Activated CD4-positive, CD25-positive, alpha-beta regulatory T cell treated with anti-CD3 and anti-CD28 coated beads, Interleukin-2, amount 50 U/mL, for 24 hours (primary cell): ENCODE measurements at regions not wholly inside any gene's neighbourhood (a gene's known extent, or its start where the extent isn't known, plus 50 kb on each side); places are given as distances from the start of the nearest gene placed in this dataset.
"Not testable (repeated sequence)": the region's sequence is repeated elsewhere in the genome, so short reads cannot be mapped to it uniquely, and the experiment has no call there.

Experiments
- ATAC-seq, 2 donors: fragments of 150-1000 bp; cut with Tn5 transposase; one replicate each; pipeline ENCODE4 v1.10.0; 2021; ENCODE audit warnings: mild to moderate bottlenecking in 1 of 2, moderate library complexity in 1 of 2

DNA sequence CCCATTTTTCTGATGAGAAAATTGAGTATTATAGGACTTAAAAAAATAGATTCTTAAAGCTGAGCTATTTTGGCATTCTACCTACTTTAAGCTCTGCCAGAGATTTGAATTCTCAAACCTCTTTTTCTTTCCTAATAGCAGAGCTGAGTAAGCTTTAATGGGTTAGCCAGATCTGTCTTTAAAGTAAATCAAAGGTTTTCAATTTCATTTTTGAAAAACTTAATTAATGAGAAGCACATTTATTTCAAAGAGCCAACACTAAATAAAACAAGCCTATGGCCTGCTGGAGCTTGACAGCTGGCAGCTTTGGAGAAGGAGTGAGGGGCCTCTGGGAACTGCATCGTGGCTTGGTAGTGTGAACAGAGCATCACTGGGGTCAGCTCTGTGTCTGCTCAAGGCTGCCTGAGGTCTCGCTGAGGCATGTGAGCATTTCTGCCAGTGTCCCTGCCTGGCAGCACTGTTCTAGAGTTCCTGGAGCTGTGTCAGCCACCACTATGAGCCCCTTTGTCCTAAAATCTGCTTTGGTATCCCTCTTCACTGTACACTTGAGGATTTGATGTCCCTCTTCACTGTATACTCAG lies 50.4 kb upstream of the PRSS23 start:
- ATAC-seq = no peak

DNA sequence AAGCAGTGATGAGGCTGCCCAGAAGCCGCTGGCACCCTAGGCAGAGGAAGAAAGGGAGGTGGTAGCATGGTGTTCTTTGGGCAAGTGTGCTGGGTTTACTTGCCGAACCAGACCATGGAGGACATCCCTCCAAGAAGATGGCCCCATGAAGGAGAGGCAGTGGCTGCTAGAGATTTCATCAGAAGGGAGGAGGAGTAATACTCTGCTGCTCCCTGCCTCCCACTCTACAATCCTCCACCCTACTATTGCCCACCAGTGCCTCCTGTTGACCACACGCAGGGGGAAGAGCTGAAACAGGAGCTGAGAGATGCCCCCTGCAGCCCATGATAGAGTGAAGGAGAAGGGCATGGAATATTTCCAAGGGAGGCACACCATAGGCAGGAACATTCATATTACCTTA lies 51.0 kb upstream of the PRSS23 start:
- no peak for ATAC-seq

- no peak for ATAC-seq
Measured at GRCh38 chr11:86748296-86748695, 52.0 kb upstream of the PRSS23 start.

- no peak for ATAC-seq
Measured at GRCh38 chr11:86747801-86748200, 52.5 kb upstream of the PRSS23 start.

- ATAC-seq = no peak
Measured at GRCh38 chr11:86746514-86746913, 53.8 kb upstream of the PRSS23 start.

DNA sequence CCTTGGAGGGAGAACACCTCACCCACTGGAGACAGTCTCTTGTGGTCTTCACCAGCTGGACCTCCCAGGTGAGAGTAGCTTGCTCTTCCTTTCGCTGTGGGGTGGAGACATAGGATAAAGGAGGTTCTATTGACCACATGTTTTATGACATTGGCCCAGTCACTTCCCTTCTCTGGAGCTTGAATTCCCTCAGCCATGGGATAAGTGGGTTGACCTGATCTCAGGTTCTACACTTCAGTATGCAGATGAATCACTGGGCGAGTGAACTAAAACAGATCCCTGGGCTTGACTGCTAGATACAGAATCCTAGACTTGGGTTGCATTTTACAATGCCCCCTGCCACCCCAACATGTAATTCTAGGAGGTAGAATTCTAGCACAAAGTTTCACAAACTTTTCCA lies 54.8 kb upstream of the PRSS23 start:
- ATAC-seq = no peak

DNA sequence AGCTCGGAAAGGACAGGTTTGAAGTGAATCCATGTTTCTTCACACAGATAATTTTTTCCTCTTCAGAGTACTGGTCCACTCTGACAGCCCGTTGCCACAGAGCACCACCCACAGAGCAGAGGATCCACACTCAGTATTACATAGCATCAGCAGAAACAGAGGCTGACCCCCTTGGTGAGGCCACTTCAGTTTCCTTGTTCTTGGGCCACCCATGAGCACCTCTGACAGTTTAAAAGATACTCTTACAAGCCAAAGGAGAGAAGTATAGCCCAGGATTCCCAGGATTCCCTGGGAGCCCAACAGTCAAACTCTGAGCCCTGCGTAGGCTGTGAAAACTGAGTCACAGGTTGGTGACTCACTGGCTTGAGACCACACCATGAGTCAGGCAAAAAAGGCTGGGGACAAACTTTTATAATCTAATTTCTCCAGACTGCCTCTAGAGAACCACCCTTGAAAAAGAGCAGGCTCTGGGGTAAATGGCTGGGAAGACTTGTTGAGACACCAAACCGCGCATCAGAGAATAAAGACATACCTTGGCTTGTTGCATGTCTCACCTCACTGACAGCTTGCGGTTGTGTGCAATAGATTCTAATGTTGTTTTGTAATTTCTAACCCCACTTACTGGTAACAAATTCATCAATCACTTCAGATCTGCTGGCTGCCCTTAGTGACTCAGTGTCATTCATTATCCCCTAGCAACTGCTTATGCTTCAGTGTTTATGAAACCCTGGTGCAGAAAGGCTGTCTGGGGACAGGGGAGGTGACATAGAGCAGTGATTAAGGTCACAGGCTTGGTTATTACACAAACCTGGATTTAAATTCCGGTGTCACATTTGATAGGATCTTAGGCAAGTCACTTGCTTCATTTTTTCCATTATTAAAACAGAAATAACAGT lies 56.9 kb upstream of the PRSS23 start:
- ATAC-seq = peak; percentile 81 to 88

- no peak for ATAC-seq
Measured at GRCh38 chr11:86741839-86742805, 58.2 kb upstream of the PRSS23 start.

GRCh38 chr11:86741484-86741835 lies 58.9 kb upstream of the PRSS23 start:
- no peak for ATAC-seq

DNA sequence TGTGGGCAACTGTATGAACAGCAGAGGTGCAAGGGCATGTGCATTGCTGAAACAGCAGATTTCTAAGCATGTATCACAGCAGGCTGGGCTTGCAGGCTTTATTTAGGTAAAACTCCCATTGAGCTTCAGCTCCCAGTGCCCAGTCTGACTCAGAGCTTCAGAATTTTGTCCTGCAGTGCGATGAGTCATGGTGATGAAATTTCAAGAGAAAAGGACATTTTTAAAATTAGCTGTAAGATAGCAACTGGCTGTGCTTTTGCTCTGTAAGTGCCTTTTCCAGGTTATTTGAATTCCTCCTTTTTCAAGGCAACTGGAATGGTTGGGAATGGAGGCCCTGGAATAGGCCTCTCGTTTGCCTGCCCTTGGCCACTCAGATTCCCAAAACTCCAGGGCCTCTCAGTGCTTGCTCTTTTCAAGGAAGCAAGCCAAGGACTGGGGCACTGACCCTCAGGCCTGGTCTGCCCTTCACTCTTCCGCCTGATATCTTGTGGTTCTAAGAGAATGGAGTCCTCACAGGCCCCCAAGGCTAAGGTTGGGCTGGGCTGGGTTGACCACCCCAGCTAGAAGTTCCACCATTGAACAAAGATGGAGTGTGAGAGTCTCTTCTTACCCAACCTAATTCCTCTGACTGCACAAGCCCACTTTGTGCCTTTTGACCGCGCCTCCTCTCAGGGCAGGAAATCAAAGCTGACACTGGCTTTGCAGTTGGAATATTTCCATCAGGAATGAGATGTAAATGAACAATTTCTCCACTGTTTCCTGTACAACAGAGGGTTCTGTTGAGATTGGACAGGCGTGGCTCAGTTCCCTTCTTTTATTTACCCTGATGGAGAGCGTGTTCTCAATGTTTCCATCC lies 59.5 kb upstream of the PRSS23 start:
- ATAC-seq = no peak

GRCh38 chr11:86738568-86738967 lies 61.8 kb upstream of the PRSS23 start:
- no peak for ATAC-seq

- no peak for ATAC-seq
Measured at GRCh38 chr11:86737737-86738136, 62.6 kb upstream of the PRSS23 start.

- ATAC-seq = no peak
Measured at GRCh38 chr11:86737230-86737629, 63.1 kb upstream of the PRSS23 start.

- no peak for ATAC-seq
Measured at GRCh38 chr11:86736291-86737143, 63.8 kb upstream of the PRSS23 start.

DNA sequence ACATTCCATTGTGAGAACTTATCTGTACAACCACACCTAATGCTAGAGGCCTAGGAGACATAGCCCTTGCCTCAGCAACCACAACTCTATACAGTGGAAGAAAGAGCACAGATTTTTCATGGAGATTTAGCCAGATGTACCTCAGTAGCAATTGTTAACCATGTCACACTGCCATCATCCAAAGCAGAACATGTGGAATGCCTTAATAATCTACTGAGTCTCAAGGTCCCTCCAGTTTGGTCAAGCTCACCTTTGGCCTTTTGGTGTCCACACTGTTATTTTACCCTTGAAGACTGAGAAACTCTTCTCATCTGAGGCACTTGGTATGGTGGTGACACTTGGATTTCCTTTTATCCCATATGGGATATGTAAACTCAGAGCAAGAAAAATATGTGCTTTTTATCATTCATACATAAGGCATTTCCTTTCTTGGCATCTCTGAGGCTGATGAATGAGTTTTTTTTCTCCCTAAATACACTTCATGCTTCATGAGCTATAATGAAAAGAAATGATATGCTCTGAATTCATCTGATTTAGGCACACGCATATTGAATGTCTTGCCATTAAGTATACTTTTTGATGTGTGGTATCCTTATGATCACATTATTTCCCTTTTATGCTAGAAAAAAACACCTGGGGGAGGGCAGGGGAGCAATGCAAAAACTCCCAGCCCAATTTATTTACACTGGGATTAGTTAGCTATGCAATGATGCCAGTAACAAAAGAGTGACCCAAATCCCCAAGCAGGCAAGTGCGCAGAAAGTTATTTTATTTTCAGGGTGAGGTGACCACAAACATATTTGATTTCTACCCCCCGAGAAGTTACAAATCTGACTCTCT lies 63.3 kb upstream of the ME3 start:
- ATAC-seq = no peak

DNA sequence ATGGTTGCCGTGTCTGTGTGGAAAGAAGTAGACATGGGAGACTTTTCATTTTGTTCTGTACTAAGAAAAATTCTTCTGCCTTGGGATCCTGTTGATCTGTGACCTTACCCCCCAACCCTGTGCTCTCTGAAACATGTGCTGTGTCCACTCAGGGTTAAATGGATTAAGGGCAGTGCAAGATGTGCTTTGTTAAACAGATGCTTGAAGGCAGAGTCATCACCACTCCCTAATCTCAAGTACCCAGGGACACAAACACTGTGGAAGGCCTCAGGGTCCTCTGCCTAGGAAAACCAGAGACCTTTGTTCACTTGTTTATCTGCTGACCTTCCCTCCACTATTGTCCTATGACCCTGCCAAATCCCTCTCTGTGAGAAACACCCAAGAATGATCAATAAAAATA lies 60.3 kb upstream of the ME3 start:
- not testable (repeated sequence) for ATAC-seq

DNA sequence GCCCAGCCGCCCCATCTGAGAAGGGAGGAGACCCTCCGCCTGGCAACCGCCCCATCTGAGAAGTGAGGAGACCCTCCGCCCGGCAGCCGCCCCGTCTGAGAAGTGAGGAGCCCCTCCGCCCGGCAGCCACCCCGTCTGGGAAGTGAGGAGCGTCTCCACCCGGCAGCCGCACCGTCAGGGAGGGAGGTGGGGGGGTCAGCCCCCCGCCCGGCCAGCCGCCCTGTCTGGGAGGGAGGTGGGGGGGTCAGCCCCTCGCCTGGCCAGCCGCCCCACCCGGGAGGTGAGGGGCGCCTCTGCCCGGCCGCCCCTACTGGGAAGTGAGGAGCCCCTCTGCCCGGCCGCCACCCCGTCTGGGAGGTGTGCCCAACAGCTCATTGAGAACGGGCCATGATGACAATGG lies 59.9 kb upstream of the ME3 start:
- not testable (repeated sequence) for ATAC-seq

DNA sequence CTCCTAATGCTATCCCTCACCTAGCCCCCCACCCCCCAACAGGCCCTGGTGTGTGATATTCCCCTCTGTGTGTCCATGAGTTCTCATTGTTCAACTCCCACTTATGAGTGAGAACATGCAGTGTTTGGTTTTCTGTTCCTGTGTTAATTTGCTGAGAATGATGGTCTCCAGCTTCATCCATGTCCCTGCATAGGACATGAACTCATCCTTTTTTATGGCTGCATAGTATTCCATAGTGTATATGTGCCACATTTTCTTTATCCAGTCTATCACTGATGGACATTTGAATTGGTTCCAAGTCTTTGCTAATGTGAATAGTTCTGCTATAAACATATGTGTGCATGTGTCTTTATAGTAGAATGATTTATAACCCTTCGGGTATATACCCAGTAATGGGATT lies 57.2 kb upstream of the ME3 start:
- ATAC-seq = not testable (repeated sequence)

DNA sequence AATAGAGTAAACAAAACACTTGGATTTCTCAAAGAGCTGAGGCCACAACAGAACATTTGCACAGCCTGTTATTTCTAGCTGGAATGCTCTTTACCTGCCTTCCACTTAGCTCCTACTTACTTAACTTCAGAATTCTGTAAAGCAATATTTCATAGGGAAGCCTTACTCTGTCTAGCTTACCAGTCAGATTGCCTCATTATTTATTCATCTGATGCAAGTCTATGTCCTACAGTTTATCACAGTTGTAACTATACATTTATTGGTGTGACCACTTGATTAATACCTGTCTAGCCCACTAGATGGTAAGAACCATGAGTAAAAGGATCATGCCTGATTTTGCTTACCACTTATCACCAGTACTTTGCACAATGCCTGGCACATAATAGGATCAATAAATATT lies 56.1 kb upstream of the ME3 start:
- no peak for ATAC-seq

GRCh38 chr11:86726770-86727504 lies 54.5 kb upstream of the ME3 start:
- ATAC-seq = no peak
